Osteoblast (primary cell): ENCODE measurements at regions not wholly inside any gene's neighbourhood (a gene's known extent, or its start where the extent isn't known, plus 50 kb on each side); places are given as distances from the start of the nearest gene placed in this dataset.
A peak's percentile ranks its signal among the peaks of the same experiment; 100 is the strongest.
"Not testable (repeated sequence)": the region's sequence is repeated elsewhere in the genome, so short reads cannot be mapped to it uniquely, and the experiment has no call there.

Source experiments
- DNase-seq: peaks from one replicate; pipeline ENCODE4 v3.0.0; 2011; ENCODE audit warnings: low spot score, mixed read lengths; ENCODE audit not compliant: insufficient read length; ENCODE audit errors: missing footprints
- H2AFZ ChIP-seq: 2 replicates; pipeline ENCODE4 v1.6.0; 2011; ENCODE audit warnings: mild to moderate bottlenecking, low read length
- H3K27ac ChIP-seq: 2 replicates; pipeline ENCODE4 v1.5.1; 2011; ENCODE audit warnings: mild to moderate bottlenecking, low read depth, low read length, moderate library complexity
- H3K27me3 ChIP-seq: 2 replicates; pipeline ENCODE4 v1.6.0; 2012; ENCODE audit warnings: mild to moderate bottlenecking, control low read depth, inconsistent platforms, low read length, moderate library complexity; ENCODE audit not compliant: insufficient read depth
- H3K36me3 ChIP-seq: 2 replicates; pipeline ENCODE4 v1.5.1; 2011; ENCODE audit warnings: mild to moderate bottlenecking, low read length, control low read depth, moderate library complexity; ENCODE audit not compliant: insufficient read depth
- H3K4me1 ChIP-seq: 2 replicates; pipeline ENCODE4 v1.5.1; 2011; ENCODE audit warnings: mild to moderate bottlenecking, low read length, control low read depth, moderate library complexity; ENCODE audit not compliant: insufficient read depth
- H3K4me2 ChIP-seq: 2 replicates; pipeline ENCODE4 v1.6.0; 2011; ENCODE audit warnings: mild to moderate bottlenecking, low read length; ENCODE audit not compliant: insufficient read depth
- H3K4me3 ChIP-seq: fragments of 200-600 bp; sonication (generic); 3 replicates; pipeline ENCODE4 v1.5.1; 2012; ENCODE audit warnings: mild to moderate bottlenecking, low read length, inconsistent platforms; ENCODE audit not compliant: insufficient read depth
- H3K79me2 ChIP-seq: 2 replicates; pipeline ENCODE4 v1.6.0; 2012; ENCODE audit warnings: mild to moderate bottlenecking, low read length, control low read depth, inconsistent platforms; ENCODE audit not compliant: insufficient read depth
- H3K9me3 ChIP-seq: 2 replicates; pipeline ENCODE4 v1.5.1; 2011; ENCODE audit warnings: low read depth, low read length, control low read depth
- H4K20me1 ChIP-seq: 2 replicates; pipeline ENCODE4 v1.6.0; 2012; ENCODE audit warnings: mild to moderate bottlenecking, low read length, control low read depth; ENCODE audit not compliant: insufficient read depth
- TF ChIP-seq, protein P1 (sequence below): IDR thresholded peaks from 2 replicates; pipeline ENCODE4 v1.5.1; 2011; ENCODE audit warnings: mild to moderate bottlenecking, low read depth, low read length, moderate library complexity; ENCODE audit errors: extremely low read depth

GRCh38 chr5:36496471-36496870 is 109.9 kb upstream of the SLC1A3 start:
- Histone ChIP-seq H3K9me3 (no peaks in the 10 kb centered on the region), H4K20me1 (no peaks in the 10 kb centered on the region), H3K27ac (no peak overlapping the region), H2AFZ (no peak overlapping the region), H3K4me3 (no peak overlapping the region), H3K36me3 (no peaks in the 10 kb centered on the region), H3K4me2 (no peak overlapping the region), H3K4me1 (peaks cover 16% of the 10 kb centered on the region), H3K27me3 (no peaks in the 10 kb centered on the region), H3K79me2 (no peaks in the 10 kb centered on the region)
- TF ChIP-seq, protein P1, sequence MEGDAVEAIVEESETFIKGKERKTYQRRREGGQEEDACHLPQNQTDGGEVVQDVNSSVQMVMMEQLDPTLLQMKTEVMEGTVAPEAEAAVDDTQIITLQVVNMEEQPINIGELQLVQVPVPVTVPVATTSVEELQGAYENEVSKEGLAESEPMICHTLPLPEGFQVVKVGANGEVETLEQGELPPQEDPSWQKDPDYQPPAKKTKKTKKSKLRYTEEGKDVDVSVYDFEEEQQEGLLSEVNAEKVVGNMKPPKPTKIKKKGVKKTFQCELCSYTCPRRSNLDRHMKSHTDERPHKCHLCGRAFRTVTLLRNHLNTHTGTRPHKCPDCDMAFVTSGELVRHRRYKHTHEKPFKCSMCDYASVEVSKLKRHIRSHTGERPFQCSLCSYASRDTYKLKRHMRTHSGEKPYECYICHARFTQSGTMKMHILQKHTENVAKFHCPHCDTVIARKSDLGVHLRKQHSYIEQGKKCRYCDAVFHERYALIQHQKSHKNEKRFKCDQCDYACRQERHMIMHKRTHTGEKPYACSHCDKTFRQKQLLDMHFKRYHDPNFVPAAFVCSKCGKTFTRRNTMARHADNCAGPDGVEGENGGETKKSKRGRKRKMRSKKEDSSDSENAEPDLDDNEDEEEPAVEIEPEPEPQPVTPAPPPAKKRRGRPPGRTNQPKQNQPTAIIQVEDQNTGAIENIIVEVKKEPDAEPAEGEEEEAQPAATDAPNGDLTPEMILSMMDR = no peak
- no peak for DNase-seq

GRCh38 chr5:36502608-36503007 is 103.8 kb upstream of the SLC1A3 start:
- Histone ChIP-seq H3K4me3 (no peak overlapping the region), H3K9me3 (no peaks in the 10 kb centered on the region), H3K4me1 (peaks cover 25% of the 10 kb centered on the region), H3K36me3 (no peaks in the 10 kb centered on the region), H3K79me2 (no peaks in the 10 kb centered on the region), H2AFZ (no peak overlapping the region), H3K27me3 (no peaks in the 10 kb centered on the region), H3K27ac (peak overlapping the region; percentile 75), H3K4me2 (peak overlapping the region; percentile 59), H4K20me1 (no peaks in the 10 kb centered on the region)
- TF ChIP-seq, protein P1 = no peak
- DNase-seq = peak; percentile 66

GRCh38 chr5:36505021-36505420 is 101.4 kb upstream of the SLC1A3 start:
- no peak for DNase-seq
- H3K36me3 ChIP-seq = no peaks in the 10 kb centered on the region

GRCh38 chr5:36507332-36507952 is 99.0 kb upstream of the SLC1A3 start:
- Histone ChIP-seq H3K9me3 (no peaks in the 10 kb centered on the region), H3K4me2 (no peak overlapping the region), H3K36me3 (no peaks in the 10 kb centered on the region), H3K27me3 (no peaks in the 10 kb centered on the region), H4K20me1 (no peaks in the 10 kb centered on the region), H3K27ac (no peak overlapping the region), H3K79me2 (no peaks in the 10 kb centered on the region), H3K4me3 (no peak overlapping the region), H2AFZ (no peak overlapping the region), H3K4me1 (peaks cover 17% of the 10 kb centered on the region)
- peak; percentile 66 for DNase-seq
- TF ChIP-seq, protein P1 = peak; percentile 91

More at GRCh38 chr5:36505021-36505420, 101.4 kb upstream of the SLC1A3 start:
- no peak overlapping the region for H3K4me2 ChIP-seq
- no peaks in the 10 kb centered on the region for H4K20me1 ChIP-seq
- H3K4me1 ChIP-seq = peaks cover 25% of the 10 kb centered on the region
- H3K27me3 ChIP-seq = no peaks in the 10 kb centered on the region
- H3K79me2 ChIP-seq = no peaks in the 10 kb centered on the region
- no peak overlapping the region for H2AFZ ChIP-seq
- H3K4me3 ChIP-seq = no peak overlapping the region
- no peak overlapping the region for H3K27ac ChIP-seq
- H3K9me3 ChIP-seq = no peaks in the 10 kb centered on the region
- TF ChIP-seq, protein P1 = no peak

DNA sequence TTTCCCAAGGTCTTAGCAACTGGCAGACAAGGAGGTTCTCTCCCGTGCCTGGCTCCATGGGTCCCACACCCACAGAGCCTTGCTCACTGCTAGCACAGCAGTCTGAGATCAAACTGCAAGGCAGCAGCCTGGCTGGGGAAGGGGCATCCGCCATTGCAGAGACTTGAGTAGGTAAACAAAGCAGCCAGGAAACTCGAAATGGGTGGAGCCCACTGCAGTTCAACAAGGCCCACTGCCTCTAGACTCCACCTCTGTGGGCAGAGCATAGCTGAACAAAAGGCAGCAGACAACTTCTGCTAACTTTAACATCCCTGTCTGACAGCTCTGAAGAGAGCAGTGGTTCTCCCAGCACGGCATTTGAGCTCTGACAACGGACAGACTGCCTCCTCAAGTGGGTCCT is 98.1 kb upstream of the SLC1A3 start:
- not testable (repeated sequence) for H2AFZ ChIP-seq

DNA sequence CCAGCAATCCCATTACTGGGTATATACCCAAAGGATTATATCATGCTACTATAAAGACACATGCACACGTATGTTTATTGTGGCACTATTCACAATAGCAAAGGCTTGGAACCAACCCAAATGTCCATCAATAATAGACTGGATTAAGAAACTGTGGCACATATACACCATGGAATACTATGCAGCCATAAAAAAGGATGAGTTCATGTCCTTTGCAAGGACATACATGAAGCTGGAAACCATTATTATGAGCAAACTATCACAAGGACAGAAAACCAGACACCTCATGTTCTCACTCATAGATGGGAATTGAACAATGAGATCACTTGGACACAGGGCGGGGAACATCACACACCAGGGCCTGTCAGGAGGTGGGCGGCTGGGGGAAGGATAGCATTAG is 92.8 kb upstream of the SLC1A3 start:
- not testable (repeated sequence) for H3K4me2 ChIP-seq, H3K79me2 ChIP-seq, H3K4me3 ChIP-seq, H3K27ac ChIP-seq, H2AFZ ChIP-seq, H3K4me1 ChIP-seq, DNase-seq, H3K27me3 ChIP-seq, H4K20me1 ChIP-seq, H3K9me3 ChIP-seq, H3K36me3 ChIP-seq

More for the DNA sequence above, 98.1 kb upstream of the SLC1A3 start:
- not testable (repeated sequence) for H3K79me2 ChIP-seq, H3K9me3 ChIP-seq, H3K27ac ChIP-seq, H3K27me3 ChIP-seq, DNase-seq, H3K4me3 ChIP-seq, H3K36me3 ChIP-seq, H3K4me1 ChIP-seq, H4K20me1 ChIP-seq, H3K4me2 ChIP-seq
